ENCODE measurements at regions not wholly inside any gene's neighbourhood (a gene's known extent, or its start where the extent isn't known, plus 50 kb on each side); places are given as distances from the start of the nearest gene placed in this dataset.
A peak's percentile ranks its signal among the peaks of the same experiment; 100 is the strongest.

DNA sequence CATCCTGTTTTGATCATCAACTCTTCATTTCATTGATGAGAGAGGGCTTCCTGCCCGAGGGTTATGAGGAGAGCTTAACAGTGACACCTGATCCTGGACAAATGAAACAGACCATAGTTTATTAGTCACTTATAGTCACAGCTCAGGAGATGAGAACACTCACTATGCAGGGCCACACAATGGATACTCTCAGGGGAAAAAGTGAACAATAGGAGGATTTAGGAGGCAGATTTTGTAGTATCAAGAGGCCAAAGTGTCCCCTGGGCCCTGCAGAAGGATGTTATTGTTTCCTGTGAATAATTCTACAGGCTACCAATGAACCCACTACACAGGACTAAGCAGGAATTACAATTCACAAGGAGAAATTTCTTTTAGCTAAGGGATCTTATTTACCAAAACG lies 772.8 kb upstream of the MAN1A1 start:
- no peak for TF ChIP-seq POLR2A (IDR thresholded peaks at IDR 0.05)
- TF ChIP-seq, protein P1, sequence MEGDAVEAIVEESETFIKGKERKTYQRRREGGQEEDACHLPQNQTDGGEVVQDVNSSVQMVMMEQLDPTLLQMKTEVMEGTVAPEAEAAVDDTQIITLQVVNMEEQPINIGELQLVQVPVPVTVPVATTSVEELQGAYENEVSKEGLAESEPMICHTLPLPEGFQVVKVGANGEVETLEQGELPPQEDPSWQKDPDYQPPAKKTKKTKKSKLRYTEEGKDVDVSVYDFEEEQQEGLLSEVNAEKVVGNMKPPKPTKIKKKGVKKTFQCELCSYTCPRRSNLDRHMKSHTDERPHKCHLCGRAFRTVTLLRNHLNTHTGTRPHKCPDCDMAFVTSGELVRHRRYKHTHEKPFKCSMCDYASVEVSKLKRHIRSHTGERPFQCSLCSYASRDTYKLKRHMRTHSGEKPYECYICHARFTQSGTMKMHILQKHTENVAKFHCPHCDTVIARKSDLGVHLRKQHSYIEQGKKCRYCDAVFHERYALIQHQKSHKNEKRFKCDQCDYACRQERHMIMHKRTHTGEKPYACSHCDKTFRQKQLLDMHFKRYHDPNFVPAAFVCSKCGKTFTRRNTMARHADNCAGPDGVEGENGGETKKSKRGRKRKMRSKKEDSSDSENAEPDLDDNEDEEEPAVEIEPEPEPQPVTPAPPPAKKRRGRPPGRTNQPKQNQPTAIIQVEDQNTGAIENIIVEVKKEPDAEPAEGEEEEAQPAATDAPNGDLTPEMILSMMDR (IDR thresholded peaks at IDR 0.05): no peak
- H3K4me1 ChIP-seq: no peaks in the 10 kb centered on the region
- no peaks in the 10 kb centered on the region for H3K9me3 ChIP-seq
- H3K27me3 ChIP-seq: no peaks in the 10 kb centered on the region
- intact Hi-C loops (cut with DNase I): no loop called here
- WGBS, 4 donors: 52 to 59% (median 57%) methylated on average over 2 of the region's 2 CpGs
- ATAC-seq: peak in 2 of 4 donors; percentile 10 to 62
- H3K27ac ChIP-seq: no peak overlapping the region
- no peaks in the 10 kb centered on the region for H3K36me3 ChIP-seq
- no peak for DNase-seq
- H3K4me3 ChIP-seq: no peak overlapping the region

GRCh38 chr6:120116343-120116742 lies 766.8 kb upstream of the MAN1A1 start:
- DNase-seq: no peak
- intact Hi-C loops (cut with DNase I): no loop called here
- H3K9me3 ChIP-seq: peaks cover 0 to 15% (median 0%) of the 10 kb centered on the region in 12 donors
- no peak overlapping the region for H3K4me3 ChIP-seq
- no peak overlapping the region for H3K27ac ChIP-seq
- no peak for TF ChIP-seq POLR2A (IDR thresholded peaks at IDR 0.05)
- TF ChIP-seq, protein P1 (IDR thresholded peaks at IDR 0.05): no peak
- H3K27me3 ChIP-seq: no peaks in the 10 kb centered on the region
- 73 to 85% (median 80%) methylated on average over 2 of the region's 2 CpGs for WGBS, 4 donors
- H3K36me3 ChIP-seq: no peaks in the 10 kb centered on the region
- no peaks in the 10 kb centered on the region for H3K4me1 ChIP-seq
- no peak for ATAC-seq

GRCh38 chr6:120112980-120113379 lies 763.4 kb upstream of the MAN1A1 start:
- Histone ChIP-seq H3K27me3 (no peaks in the 10 kb centered on the region), H3K4me1 (no peaks in the 10 kb centered on the region), H3K36me3 (no peaks in the 10 kb centered on the region), H3K27ac (no peak overlapping the region), H3K4me3 (no peak overlapping the region), H3K9me3 (peaks cover 0 to 15% (median 0%) of the 10 kb centered on the region in 12 donors)
- TF ChIP-seq, protein P1 (IDR thresholded peaks at IDR 0.05): no peak
- TF ChIP-seq POLR2A (IDR thresholded peaks at IDR 0.05): no peak
- ATAC-seq (no peak), DNase-seq (no peak)
- intact Hi-C loops (cut with DNase I): no loop called here

- DNase-seq (no peak), ATAC-seq (peak in 1 of 4 donors; percentile 52)
- TF ChIP-seq POLR2A (IDR thresholded peaks at IDR 0.05): no peak
- TF ChIP-seq, protein P1 (IDR thresholded peaks at IDR 0.05): no peak
- Histone ChIP-seq H3K4me3 (no peak overlapping the region), H3K4me1 (no peaks in the 10 kb centered on the region), H3K9me3 (peaks cover 0 to 20% (median 0%) of the 10 kb centered on the region in 12 donors), H3K27ac (no peak overlapping the region), H3K36me3 (no peaks in the 10 kb centered on the region), H3K27me3 (no peaks in the 10 kb centered on the region)
- 54 to 61% (median 58%) methylated on average over 4 of the region's 4 CpGs for WGBS, 4 donors
- intact Hi-C loops (cut with DNase I): no loop called here
Observed at GRCh38 chr6:120111001-120111400, 761.4 kb upstream of the MAN1A1 start.

All from heart left ventricle (tissue), 16 donors.